ENCODE measurements at regions not wholly inside any gene's neighbourhood (a gene's known extent, or its start where the extent isn't known, plus 50 kb on each side); places are given as distances from the start of the nearest gene placed in this dataset.

DNA sequence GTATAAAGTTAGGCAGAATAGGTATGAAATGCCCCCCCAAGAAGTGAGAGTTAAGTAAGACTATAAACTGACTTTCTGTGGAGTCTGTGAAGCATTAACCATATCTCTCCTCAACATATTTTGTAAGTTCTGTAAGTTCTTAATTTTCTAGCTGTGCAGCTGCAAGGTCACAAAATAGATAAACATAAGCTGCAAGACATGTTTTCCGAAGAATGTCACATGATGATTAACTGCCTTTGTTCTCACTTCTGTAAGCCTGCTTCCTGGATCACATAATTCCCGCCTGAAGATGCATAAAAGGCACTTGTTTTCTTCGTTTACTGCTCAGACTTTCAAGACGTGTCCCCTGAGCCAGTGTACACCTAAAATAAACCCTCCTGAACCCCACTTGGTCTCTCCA lies 292.9 kb upstream of the AMELY start:
- TF ChIP-seq CTCF (IDR thresholded peaks at IDR 0.05; ENCODE audit: borderline replicate concordance, extremely low read depth, low read length, poor library complexity, severe bottlenecking) (no peak), EZH2 (IDR thresholded peaks at IDR 0.05; ENCODE audit: borderline replicate concordance, low read depth, low read length, severe bottlenecking) (no peak)
